ENCODE measurements at regions not wholly inside any gene's neighbourhood (a gene's known extent, or its start where the extent isn't known, plus 50 kb on each side); places are given as distances from the start of the nearest gene placed in this dataset.

DNA sequence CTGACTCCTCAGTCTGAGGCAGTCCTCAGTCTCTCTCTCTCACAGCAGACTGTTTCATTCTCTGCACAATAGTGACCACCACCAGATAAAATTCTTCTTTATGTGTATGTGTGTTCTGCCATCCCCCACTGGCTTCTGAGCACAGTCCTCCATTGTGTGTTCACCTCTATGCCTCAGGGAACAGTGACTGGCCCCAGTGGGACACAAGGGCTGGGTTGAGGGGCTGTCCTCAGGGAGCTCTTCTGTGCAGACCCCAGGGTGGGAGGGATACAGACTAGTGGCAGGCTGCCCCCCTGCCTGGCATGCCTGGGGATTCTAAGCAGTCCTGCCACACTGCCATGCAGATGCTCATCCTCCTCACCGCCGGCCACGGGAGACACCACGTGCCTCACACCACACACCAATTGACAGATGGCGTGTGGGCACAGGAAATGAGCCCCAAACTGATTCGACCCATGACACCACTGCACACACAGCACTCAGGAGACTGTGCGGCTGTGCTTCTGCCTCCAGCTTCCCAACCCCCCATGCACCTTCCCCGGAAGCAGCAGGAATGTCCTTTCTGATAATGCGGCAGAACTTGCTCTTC lies 237.6 kb upstream of the CHRNA7 start:
- H3K4me2 ChIP-seq (ENCODE audit: low read length), result no peak overlapping the region
- H4K5ac ChIP-seq (ENCODE audit: low read length), result no peak overlapping the region
- H3K23ac ChIP-seq (ENCODE audit: low read length), result no peak overlapping the region
- H4K8ac ChIP-seq (ENCODE audit: low read depth, low read length), result no peak overlapping the region
- WGBS (ENCODE audit: extremely low coverage, insufficient coverage, low lambda C conversion rate), result no CpG with 5 or more reads among the region's 9 CpGs
- no peaks in the 10 kb centered on the region for H3K79me2 ChIP-seq (ENCODE audit: control insufficient read depth, insufficient read depth, low read length)
- H3K27me3 ChIP-seq (ENCODE audit: insufficient read depth, low read length, poor library complexity), result no peaks in the 10 kb centered on the region
- no peak overlapping the region for H2BK120ac ChIP-seq (ENCODE audit: low read depth, low read length)
- H3K36me3 ChIP-seq (ENCODE audit: control insufficient read depth, insufficient read depth, low read length), result no peaks in the 10 kb centered on the region
- no peak overlapping the region for H3K4ac ChIP-seq (ENCODE audit: low read depth, low read length)
- H3K18ac ChIP-seq (ENCODE audit: low read length), result no peak overlapping the region
- no peak overlapping the region for H2BK5ac ChIP-seq (ENCODE audit: low read length)
- no peak overlapping the region for H3K9ac ChIP-seq (ENCODE audit: low read length)
- H3K4me1 ChIP-seq (ENCODE audit: control insufficient read depth, low read depth, low read length), result no peaks in the 10 kb centered on the region
- no peaks in the 10 kb centered on the region for H3K79me1 ChIP-seq (ENCODE audit: low read length)
- no peak overlapping the region for H2AK5ac ChIP-seq (ENCODE audit: low read length)
- no peak for DNase-seq
- no peak overlapping the region for H3K4me3 ChIP-seq (ENCODE audit: low read length)
- H3K27ac ChIP-seq (ENCODE audit: low read depth, low read length), result no peak overlapping the region
- no peak overlapping the region for H2BK15ac ChIP-seq (replicated peaks; ENCODE audit: low read depth)
- H3K56ac ChIP-seq (ENCODE audit: low read length), result no peak overlapping the region

DNA sequence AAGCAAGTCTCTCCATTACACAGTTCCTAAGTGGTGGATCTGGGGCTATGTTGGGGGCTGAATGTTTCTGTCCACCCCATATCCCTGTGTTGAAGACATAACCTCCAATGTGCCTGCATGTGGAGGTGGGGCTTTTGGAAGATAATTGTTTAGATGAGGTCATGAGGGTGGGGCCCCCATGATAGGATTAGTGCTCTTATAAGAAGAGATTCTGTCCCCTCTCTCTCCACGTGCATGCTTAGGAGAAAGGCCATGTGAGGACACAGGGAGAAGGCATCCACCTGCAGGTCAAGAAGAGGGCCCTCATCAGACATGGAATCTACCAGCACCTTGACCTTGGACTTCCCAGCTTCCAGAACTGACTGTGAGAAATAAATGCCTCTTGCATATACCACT lies 231.0 kb upstream of the CHRNA7 start:
- Histone ChIP-seq H3K4ac (ENCODE audit: low read depth, low read length) (no peak overlapping the region), H3K4me3 (ENCODE audit: low read length) (no peak overlapping the region), H4K8ac (ENCODE audit: low read depth, low read length) (no peak overlapping the region), H3K36me3 (ENCODE audit: control insufficient read depth, insufficient read depth, low read length) (no peaks in the 10 kb centered on the region), H3K9ac (ENCODE audit: low read length) (no peak overlapping the region), H2BK15ac (replicated peaks; ENCODE audit: low read depth) (no peak overlapping the region), H3K4me1 (ENCODE audit: control insufficient read depth, low read depth, low read length) (no peaks in the 10 kb centered on the region), H2AK5ac (ENCODE audit: low read length) (no peak overlapping the region), H3K79me1 (ENCODE audit: low read length) (no peaks in the 10 kb centered on the region), H4K5ac (ENCODE audit: low read length) (no peak overlapping the region), H3K27me3 (ENCODE audit: insufficient read depth, low read length, poor library complexity) (no peaks in the 10 kb centered on the region), H3K23ac (ENCODE audit: low read length) (no peak overlapping the region), H2BK120ac (ENCODE audit: low read depth, low read length) (no peak overlapping the region), H3K18ac (ENCODE audit: low read length) (no peak overlapping the region), H3K27ac (ENCODE audit: low read depth, low read length) (no peak overlapping the region), H3K56ac (ENCODE audit: low read length) (no peak overlapping the region), H3K79me2 (ENCODE audit: control insufficient read depth, insufficient read depth, low read length) (no peaks in the 10 kb centered on the region), H3K4me2 (ENCODE audit: low read length) (no peak overlapping the region), H2BK5ac (ENCODE audit: low read length) (no peak overlapping the region)
- no CpG with 5 or more reads among the region's 1 CpG for WGBS (ENCODE audit: extremely low coverage, insufficient coverage, low lambda C conversion rate)
- no peak for DNase-seq

DNA sequence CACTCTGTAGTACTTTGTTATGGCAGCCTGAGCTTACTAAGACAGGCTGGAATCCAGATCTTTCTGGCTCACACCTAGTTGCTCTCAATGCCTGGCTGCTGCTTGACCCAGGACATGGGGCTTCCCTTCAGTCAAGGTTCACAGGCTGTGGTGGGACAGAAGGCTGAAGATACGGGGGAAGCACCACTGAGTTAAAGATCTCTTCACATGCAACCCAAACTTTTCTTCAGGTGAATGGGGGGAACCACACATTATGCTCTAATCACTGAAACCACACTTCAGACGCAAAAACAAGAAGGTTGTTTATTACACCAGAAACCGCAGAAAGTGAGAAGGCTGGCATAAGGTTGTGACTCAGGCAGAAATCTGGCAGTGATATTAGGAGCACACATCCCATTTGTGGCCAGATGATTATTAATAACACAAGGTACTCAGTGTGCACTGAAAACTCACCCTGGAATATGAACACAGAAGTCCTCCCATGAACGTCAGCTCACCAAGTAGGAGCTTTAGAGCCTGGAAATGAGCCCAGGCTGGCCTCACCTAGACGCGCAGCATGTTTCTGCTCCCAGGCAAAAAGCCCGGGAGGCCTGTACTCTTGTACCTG lies 230.5 kb upstream of the CHRNA7 start:
- Histone ChIP-seq H3K4ac (ENCODE audit: low read depth, low read length) (no peak overlapping the region), H3K4me2 (ENCODE audit: low read length) (no peak overlapping the region), H3K18ac (ENCODE audit: low read length) (no peak overlapping the region), H3K56ac (ENCODE audit: low read length) (no peak overlapping the region), H3K9ac (ENCODE audit: low read length) (no peak overlapping the region), H3K79me1 (ENCODE audit: low read length) (no peaks in the 10 kb centered on the region), H4K5ac (ENCODE audit: low read length) (no peak overlapping the region), H2BK5ac (ENCODE audit: low read length) (no peak overlapping the region), H3K4me3 (ENCODE audit: low read length) (no peak overlapping the region), H3K27ac (ENCODE audit: low read depth, low read length) (no peak overlapping the region), H3K36me3 (ENCODE audit: control insufficient read depth, insufficient read depth, low read length) (no peaks in the 10 kb centered on the region), H3K27me3 (ENCODE audit: insufficient read depth, low read length, poor library complexity) (no peaks in the 10 kb centered on the region), H3K4me1 (ENCODE audit: control insufficient read depth, low read depth, low read length) (no peaks in the 10 kb centered on the region), H2BK15ac (replicated peaks; ENCODE audit: low read depth) (no peak overlapping the region), H2BK120ac (ENCODE audit: low read depth, low read length) (no peak overlapping the region), H3K79me2 (ENCODE audit: control insufficient read depth, insufficient read depth, low read length) (no peaks in the 10 kb centered on the region), H2AK5ac (ENCODE audit: low read length) (no peak overlapping the region), H3K23ac (ENCODE audit: low read length) (no peak overlapping the region), H4K8ac (ENCODE audit: low read depth, low read length) (no peak overlapping the region)
- no CpG with 5 or more reads among the region's 7 CpGs for WGBS (ENCODE audit: extremely low coverage, insufficient coverage, low lambda C conversion rate)
- DNase-seq, result no peak

DNA sequence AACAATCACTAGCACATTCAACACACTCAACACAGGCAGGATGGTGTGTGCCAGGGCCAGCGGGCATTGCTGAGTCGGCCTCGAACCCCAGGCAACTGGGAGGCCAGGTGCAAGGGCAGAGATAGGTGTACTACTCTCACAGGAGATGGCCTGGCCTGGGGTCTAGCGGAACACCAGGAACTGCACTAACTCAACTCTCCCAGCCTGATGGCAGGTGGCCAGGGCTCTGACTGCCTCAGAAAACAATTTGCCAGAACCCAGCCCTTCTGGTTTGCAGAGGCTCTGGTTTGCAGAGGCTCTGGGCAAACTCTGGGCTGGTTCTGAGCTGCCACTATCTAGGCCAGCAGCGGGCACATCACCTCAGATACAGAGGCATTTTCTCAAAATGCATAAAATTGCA lies 229.2 kb upstream of the CHRNA7 start:
- no peak overlapping the region for H2AK5ac ChIP-seq (ENCODE audit: low read length)
- H3K27me3 ChIP-seq (ENCODE audit: insufficient read depth, low read length, poor library complexity), result no peaks in the 10 kb centered on the region
- H2BK120ac ChIP-seq (ENCODE audit: low read depth, low read length), result no peak overlapping the region
- WGBS (ENCODE audit: extremely low coverage, insufficient coverage, low lambda C conversion rate), result no CpG with 5 or more reads among the region's 5 CpGs
- no peak overlapping the region for H2BK5ac ChIP-seq (ENCODE audit: low read length)
- H3K27ac ChIP-seq (ENCODE audit: low read depth, low read length), result no peak overlapping the region
- no peak overlapping the region for H3K9ac ChIP-seq (ENCODE audit: low read length)
- H3K4me2 ChIP-seq (ENCODE audit: low read length), result no peak overlapping the region
- H4K8ac ChIP-seq (ENCODE audit: low read depth, low read length), result no peak overlapping the region
- no peak overlapping the region for H3K4me3 ChIP-seq (ENCODE audit: low read length)
- H3K56ac ChIP-seq (ENCODE audit: low read length), result no peak overlapping the region
- no peaks in the 10 kb centered on the region for H3K79me1 ChIP-seq (ENCODE audit: low read length)
- no peak overlapping the region for H4K5ac ChIP-seq (ENCODE audit: low read length)
- H3K79me2 ChIP-seq (ENCODE audit: control insufficient read depth, insufficient read depth, low read length), result no peaks in the 10 kb centered on the region
- no peaks in the 10 kb centered on the region for H3K36me3 ChIP-seq (ENCODE audit: control insufficient read depth, insufficient read depth, low read length)
- H3K4ac ChIP-seq (ENCODE audit: low read depth, low read length), result no peak overlapping the region
- no peak overlapping the region for H3K23ac ChIP-seq (ENCODE audit: low read length)
- no peak for DNase-seq
- no peak overlapping the region for H2BK15ac ChIP-seq (replicated peaks; ENCODE audit: low read depth)
- no peaks in the 10 kb centered on the region for H3K4me1 ChIP-seq (ENCODE audit: control insufficient read depth, low read depth, low read length)
- no peak overlapping the region for H3K18ac ChIP-seq (ENCODE audit: low read length)

DNA sequence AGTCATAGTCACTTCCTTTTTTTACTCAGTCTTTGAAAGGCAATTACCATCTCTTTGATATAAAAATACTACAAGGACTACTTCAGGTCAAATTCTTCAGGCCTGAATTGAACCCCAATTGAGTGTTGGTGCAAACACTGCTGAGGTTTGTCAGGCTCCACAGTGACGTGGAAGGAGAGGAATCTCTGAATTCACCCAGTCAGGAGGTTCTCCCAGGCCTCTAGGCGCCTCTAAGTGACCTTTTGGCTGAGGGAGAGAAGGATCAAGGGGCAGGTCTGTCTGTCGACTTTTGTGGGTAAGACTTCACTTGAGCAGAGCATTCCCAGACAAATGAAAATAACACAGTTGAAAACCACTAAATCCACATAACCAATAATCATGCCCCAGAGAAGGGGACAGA lies 227.6 kb upstream of the CHRNA7 start:
- Histone ChIP-seq H3K23ac (ENCODE audit: low read length) (no peak overlapping the region), H3K36me3 (ENCODE audit: control insufficient read depth, insufficient read depth, low read length) (no peaks in the 10 kb centered on the region), H2BK15ac (replicated peaks; ENCODE audit: low read depth) (no peak overlapping the region), H4K8ac (ENCODE audit: low read depth, low read length) (no peak overlapping the region), H3K79me2 (ENCODE audit: control insufficient read depth, insufficient read depth, low read length) (no peaks in the 10 kb centered on the region), H2AK5ac (ENCODE audit: low read length) (no peak overlapping the region), H2BK5ac (ENCODE audit: low read length) (no peak overlapping the region), H3K56ac (ENCODE audit: low read length) (no peak overlapping the region), H3K18ac (ENCODE audit: low read length) (no peak overlapping the region), H3K27ac (ENCODE audit: low read depth, low read length) (no peak overlapping the region), H3K4me1 (ENCODE audit: control insufficient read depth, low read depth, low read length) (no peaks in the 10 kb centered on the region), H2BK120ac (ENCODE audit: low read depth, low read length) (no peak overlapping the region), H3K4me3 (ENCODE audit: low read length) (no peak overlapping the region), H3K27me3 (ENCODE audit: insufficient read depth, low read length, poor library complexity) (no peaks in the 10 kb centered on the region), H3K79me1 (ENCODE audit: low read length) (no peaks in the 10 kb centered on the region), H3K4ac (ENCODE audit: low read depth, low read length) (no peak overlapping the region), H3K4me2 (ENCODE audit: low read length) (no peak overlapping the region), H4K5ac (ENCODE audit: low read length) (no peak overlapping the region), H3K9ac (ENCODE audit: low read length) (no peak overlapping the region)
- DNase-seq, result no peak
- no CpG with 5 or more reads among the region's 3 CpGs for WGBS (ENCODE audit: extremely low coverage, insufficient coverage, low lambda C conversion rate)

DNA sequence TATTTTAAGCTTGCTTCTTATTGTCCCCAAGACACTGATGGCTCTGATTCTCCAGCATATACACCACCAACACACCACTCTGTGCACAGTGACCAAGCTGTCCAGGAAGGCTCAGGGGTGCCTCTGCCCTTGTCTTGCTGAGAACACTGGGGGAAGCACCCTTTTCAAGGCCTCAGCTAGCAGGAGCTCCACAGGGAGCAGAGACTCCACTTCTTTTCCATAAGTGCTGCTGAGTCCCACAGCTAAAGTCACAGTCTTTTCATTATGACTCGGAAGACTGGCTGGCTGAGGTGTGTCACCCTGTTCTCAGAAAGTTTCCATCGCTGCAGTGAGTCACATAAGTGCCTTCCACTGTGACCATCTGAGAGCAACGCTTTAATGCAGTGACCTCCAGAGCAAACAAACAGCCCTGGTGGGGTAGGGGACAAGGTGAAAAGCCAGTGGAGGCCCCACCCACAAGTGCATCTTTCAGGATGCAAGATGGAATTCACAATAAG lies 226.9 kb upstream of the CHRNA7 start:
- Histone ChIP-seq H3K27me3 (ENCODE audit: insufficient read depth, low read length, poor library complexity) (no peaks in the 10 kb centered on the region), H3K4me3 (ENCODE audit: low read length) (no peak overlapping the region), H3K18ac (ENCODE audit: low read length) (no peak overlapping the region), H2BK15ac (replicated peaks; ENCODE audit: low read depth) (no peak overlapping the region), H2BK120ac (ENCODE audit: low read depth, low read length) (no peak overlapping the region), H3K9ac (ENCODE audit: low read length) (no peak overlapping the region), H3K4me2 (ENCODE audit: low read length) (no peak overlapping the region), H3K56ac (ENCODE audit: low read length) (no peak overlapping the region), H3K36me3 (ENCODE audit: control insufficient read depth, insufficient read depth, low read length) (no peaks in the 10 kb centered on the region), H4K5ac (ENCODE audit: low read length) (no peak overlapping the region), H3K4me1 (ENCODE audit: control insufficient read depth, low read depth, low read length) (no peaks in the 10 kb centered on the region), H2AK5ac (ENCODE audit: low read length) (no peak overlapping the region), H3K79me1 (ENCODE audit: low read length) (no peaks in the 10 kb centered on the region), H3K79me2 (ENCODE audit: control insufficient read depth, insufficient read depth, low read length) (no peaks in the 10 kb centered on the region), H3K4ac (ENCODE audit: low read depth, low read length) (no peak overlapping the region), H3K27ac (ENCODE audit: low read depth, low read length) (no peak overlapping the region), H4K8ac (ENCODE audit: low read depth, low read length) (no peak overlapping the region), H3K23ac (ENCODE audit: low read length) (no peak overlapping the region), H2BK5ac (ENCODE audit: low read length) (no peak overlapping the region)
- WGBS (ENCODE audit: extremely low coverage, insufficient coverage, low lambda C conversion rate), result no CpG with 5 or more reads among the region's 3 CpGs
- peak; percentile 10 for DNase-seq
